GM23338 (cell line): ENCODE measurements at regions not wholly inside any gene's neighbourhood (a gene's known extent, or its start where the extent isn't known, plus 50 kb on each side); places are given as distances from the start of the nearest gene placed in this dataset.

ENCODE experiments used
- ATAC-seq: fragments of 200-7000 bp; cut with Tn5 transposase; 3 replicates; pipeline ENCODE4 v1.9.1; 2020
- DNase-seq: peaks from one replicate; pipeline ENCODE4 v3.0.0-alpha.2; 2015; ENCODE audit warnings: low spot score
- H2AFZ ChIP-seq: fragments of 200-600 bp; sonication (generic); 2 replicates; pipeline ENCODE4 v1.8.0; 2016; ENCODE audit warnings: antibody characterized with exemption, mild to moderate bottlenecking, moderate library complexity
- H3F3A ChIP-seq: fragments of 200-600 bp; sonication (generic); replicated peaks from 2 replicates; pipeline ENCODE4 v1.8.0; 2017; ENCODE audit warnings: antibody characterized with exemption, mixed run types, low read depth
- H3K27ac ChIP-seq: fragments of 200-600 bp; sonication (generic); 2 replicates; pipeline ENCODE4 v1.6.1; 2016; ENCODE audit warnings: low read depth
- H3K27me3 ChIP-seq: fragments of 200-600 bp; sonication (generic); 2 replicates; pipeline ENCODE4 v1.8.0; 2016; ENCODE audit warnings: mild to moderate bottlenecking, mixed run types, moderate library complexity; ENCODE audit not compliant: insufficient read depth
- H3K36me3 ChIP-seq: fragments of 200-600 bp; sonication (generic); 2 replicates; pipeline ENCODE4 v1.8.0; 2016; ENCODE audit warnings: mild to moderate bottlenecking; ENCODE audit not compliant: insufficient read depth
- H3K4me1 ChIP-seq: fragments of 200-600 bp; sonication (generic); 2 replicates; pipeline ENCODE4 v1.8.0; 2016; ENCODE audit warnings: mild to moderate bottlenecking, moderate library complexity; ENCODE audit not compliant: insufficient read depth
- H3K4me2 ChIP-seq: fragments of 200-600 bp; sonication (generic); 2 replicates; pipeline ENCODE4 v1.7.1; 2017; ENCODE audit warnings: mixed run types
- H3K4me3 ChIP-seq: fragments of 200-600 bp; sonication (generic); 2 replicates; pipeline ENCODE4 v1.6.1; 2016; ENCODE audit warnings: mixed run types
- H3K79me2 ChIP-seq: fragments of 200-600 bp; sonication (generic); replicated peaks from 2 replicates; pipeline ENCODE4 v1.8.0; 2017; ENCODE audit warnings: mild to moderate bottlenecking; ENCODE audit not compliant: insufficient read depth
- H3K9me2 ChIP-seq: fragments of 200-600 bp; sonication (generic); 2 replicates; pipeline ENCODE4 v1.8.0; 2017; ENCODE audit not compliant: insufficient read depth
- H4K20me1 ChIP-seq: fragments of 200-600 bp; sonication (generic); replicated peaks from 2 replicates; pipeline ENCODE4 v1.8.0; 2017; ENCODE audit warnings: mild to moderate bottlenecking; ENCODE audit not compliant: insufficient read depth
- H3K27ac Mint-ChIP-seq: 2 replicates; pipeline ENCODE4 v1.8.0; 2020; ENCODE audit warnings: inconsistent platforms, mild to moderate bottlenecking, moderate library complexity, mixed read lengths
- H3K27me3 Mint-ChIP-seq: 3 replicates; pipeline ENCODE4 v1.8.0; 2022; ENCODE audit warnings: low read depth, mild to moderate bottlenecking, moderate library complexity, mixed read lengths, inconsistent platforms; ENCODE audit not compliant: insufficient read depth, poor library complexity
- H3K36me3 Mint-ChIP-seq: 3 replicates; pipeline ENCODE4 v1.8.0; 2021; ENCODE audit warnings: low read depth, mild to moderate bottlenecking, inconsistent platforms, moderate library complexity, mixed read lengths
- H3K4me1 Mint-ChIP-seq: 3 replicates; pipeline ENCODE4 v1.8.0; 2020; ENCODE audit warnings: mild to moderate bottlenecking, inconsistent platforms, mixed read lengths
- H3K4me3 Mint-ChIP-seq: 3 replicates; pipeline ENCODE4 v1.8.0; 2021; ENCODE audit warnings: moderate library complexity, mild to moderate bottlenecking, inconsistent platforms, mixed read lengths
- H3K9me3 Mint-ChIP-seq: 3 replicates; pipeline ENCODE4 v1.8.0; 2020; ENCODE audit warnings: moderate library complexity, mild to moderate bottlenecking, inconsistent platforms, mixed read lengths
- CREB1 ChIP-seq: fragments of 250-450 bp; sonication (Bioruptor Pico); IDR thresholded peaks from 2 replicates; pipeline ENCODE4 v1.5.0; 2020; ENCODE audit warnings: low read depth, mild to moderate bottlenecking, moderate library complexity
- CTCF ChIP-seq, 2 experiments: fragments of 200-600 bp in 1 of 2; sonication (generic) in 1 of 2; conservative IDR thresholded peaks; 2 replicates each; pipeline versions ENCODE4 v1.5.1 to v1.6.1; 2016 to 2017; ENCODE audit warnings: antibody characterized with exemption in 2 of 2, low read depth in 2 of 2, mild to moderate bottlenecking in 2 of 2, moderate library complexity in 1 of 2
- ZNF462 ChIP-seq: fragments of 250-450 bp; sonication (Bioruptor Pico); IDR thresholded peaks from 2 replicates; pipeline ENCODE4 v1.5.0; 2020; ENCODE audit warnings: mild to moderate bottlenecking, moderate library complexity

- TF ChIP-seq ZNF462: no peak
- no peak for TF ChIP-seq CTCF (conservative IDR thresholded peaks at IDR 0.05; ENCODE audit: low read depth in 2 of 2)
- TF ChIP-seq CREB1 (CRISPR knock-in tag): no peak
Observed at GRCh38 chr13:69094485-69094884, 1013.1 kb upstream of the ATXN8OS start (continued).

GRCh38 chr13:69092615-69093322, 1014.9 kb upstream of the ATXN8OS start:
- peaks cover 3% of the 10 kb centered on the region; the same call in 1 of the 2 replicates for H3K4me1 ChIP-seq
- H4K20me1 ChIP-seq: no peaks in the 10 kb centered on the region
- H3K27me3 ChIP-seq: no peaks in the 10 kb centered on the region
- H3K79me2 ChIP-seq: no peaks in the 10 kb centered on the region
- Mint-ChIP-seq H3K9me3 (no peaks in the 10 kb centered on the region), H3K4me3 (no peak overlapping the region), H3K27me3 (no peaks in the 10 kb centered on the region), H3K27ac (no peak overlapping the region), H3K36me3 (no peaks in the 10 kb centered on the region), H3K4me1 (no peaks in the 10 kb centered on the region)
- no peak overlapping the region for H3K4me3 ChIP-seq
- H3K9me2 ChIP-seq: no peaks in the 10 kb centered on the region
- ATAC-seq (peak; percentile 97), DNase-seq (peak; percentile 72)
- H3K27ac ChIP-seq: no peak overlapping the region
- H3K36me3 ChIP-seq: no peaks in the 10 kb centered on the region
- TF ChIP-seq ZNF462 (no peak), CTCF (conservative IDR thresholded peaks at IDR 0.05; ENCODE audit: low read depth in 2 of 2) (peak; percentile 74 to 80)
- H2AFZ ChIP-seq: peak overlapping the region; percentile 45; the same call in 1 of the 2 replicates
- no peaks in the 10 kb centered on the region for H3F3A ChIP-seq
- H3K4me2 ChIP-seq: no peak overlapping the region
